Lung (tissue), 11 donors: ENCODE measurements at regions not wholly inside any gene's neighbourhood (a gene's known extent, or its start where the extent isn't known, plus 50 kb on each side); places are given as distances from the start of the nearest gene placed in this dataset.

ENCODE experiments used
- ATAC-seq: fragments of 200-7000 bp; cut with Tn5 transposase; one replicate; pipeline ENCODE4 v1.9.1; 2020; ENCODE audit warnings: moderate number of reproducible peaks; ENCODE audit not compliant: insufficient read depth, low FRiP score
- DNase-seq, 3 donors: peaks; one replicate each; pipeline ENCODE4 v3.0.0-alpha.2; 2013 to 2017
- H3K27ac ChIP-seq, 2 donors: one replicate each; pipeline ENCODE4 v1.5.1; 2013; ENCODE audit warnings: mild to moderate bottlenecking in 2 of 2, moderate library complexity in 2 of 2, control low read depth in 1 of 2, inconsistent platforms in 1 of 2, low read depth in 1 of 2, low read length in 1 of 2
- H3K27me3 ChIP-seq, 3 donors: one replicate each; pipeline ENCODE4 v1.5.1; 2013; ENCODE audit warnings: low read length in 2 of 3; ENCODE audit not compliant: control insufficient read depth in 3 of 3, insufficient read depth in 3 of 3
- H3K36me3 ChIP-seq, 4 donors: one replicate each; pipeline ENCODE4 v1.5.1; 2013; ENCODE audit warnings: low read length in 4 of 4, mild to moderate bottlenecking in 1 of 4, moderate library complexity in 1 of 4; ENCODE audit not compliant: control insufficient read depth in 4 of 4, insufficient read depth in 4 of 4
- H3K4me1 ChIP-seq, 5 donors: one replicate each; pipeline ENCODE4 v1.5.1; 2013; ENCODE audit warnings: low read length in 5 of 5, mild to moderate bottlenecking in 2 of 5, moderate library complexity in 1 of 5; ENCODE audit not compliant: control insufficient read depth in 5 of 5, insufficient read depth in 5 of 5
- H3K4me3 ChIP-seq: one replicate; pipeline ENCODE4 v1.5.1; 2013; ENCODE audit warnings: mild to moderate bottlenecking, control low read depth, moderate library complexity
- H3K9ac ChIP-seq, 2 donors: one replicate each; pipeline ENCODE4 v1.5.1; 2013; ENCODE audit warnings: low read length in 2 of 2, control low read depth in 1 of 2; ENCODE audit not compliant: insufficient read depth in 1 of 2
- H3K9me3 ChIP-seq, 4 donors: one replicate each; pipeline ENCODE4 v1.5.1; 2013; ENCODE audit warnings: low read length in 3 of 4, mild to moderate bottlenecking in 1 of 4, moderate library complexity in 1 of 4; ENCODE audit not compliant: control insufficient read depth in 4 of 4, insufficient read depth in 3 of 4
- WGBS, 2 donors: extraction: QIAGEN DNeasy Blood & Tissue Kit; methylation state at CpG; one replicate each; pipeline ENCODE4 v1.1.7; 2013; 5-methylcytosine and 5-hydroxymethylcytosine counted together
- TF ChIP-seq, protein P1 (sequence below): IDR thresholded peaks from 2 replicates; pipeline ENCODE4 v1.5.1; 2012; ENCODE audit warnings: mild to moderate bottlenecking; ENCODE audit errors: control extremely low read depth, extremely low read depth
- donor health status: control.
- donor health status: control.
- donor health status: Bipolar disorder and iron deficiency.
- donor health status: healthy.
- donor health status: DM: yes; HTN: yes; CAD: no.

DNA sequence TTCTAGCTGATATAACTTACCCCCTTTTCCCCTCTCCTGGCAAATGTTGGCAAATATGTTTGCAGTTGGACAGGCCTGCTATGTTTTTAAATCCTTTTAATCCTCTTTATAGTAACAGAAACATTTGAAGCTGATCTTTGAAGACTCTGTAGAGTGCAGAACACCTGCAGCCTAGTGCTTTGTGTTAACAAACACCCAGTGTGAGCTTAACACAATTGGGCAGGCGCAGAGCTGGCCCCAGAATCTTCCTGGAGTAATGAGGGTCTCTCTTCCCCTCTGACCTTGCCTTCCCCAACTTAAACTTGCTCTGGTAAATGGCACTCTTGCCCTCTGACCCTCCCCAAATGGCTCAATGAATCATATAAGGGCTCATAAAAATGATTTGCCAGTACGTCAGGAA lies 247.9 kb upstream of the LYPLAL1 start:
- no peaks in the 10 kb centered on the region for H3K9me3 ChIP-seq
- WGBS, 2 donors = 90 to 95% methylated on average over 2 of the region's 2 CpGs
- H3K27ac ChIP-seq = no peak overlapping the region
- H3K4me1 ChIP-seq = peaks cover 0 to 5% (median 0%) of the 10 kb centered on the region in 5 donors
- no peak overlapping the region for H3K9ac ChIP-seq
- ATAC-seq = no peak
- TF ChIP-seq, protein P1, sequence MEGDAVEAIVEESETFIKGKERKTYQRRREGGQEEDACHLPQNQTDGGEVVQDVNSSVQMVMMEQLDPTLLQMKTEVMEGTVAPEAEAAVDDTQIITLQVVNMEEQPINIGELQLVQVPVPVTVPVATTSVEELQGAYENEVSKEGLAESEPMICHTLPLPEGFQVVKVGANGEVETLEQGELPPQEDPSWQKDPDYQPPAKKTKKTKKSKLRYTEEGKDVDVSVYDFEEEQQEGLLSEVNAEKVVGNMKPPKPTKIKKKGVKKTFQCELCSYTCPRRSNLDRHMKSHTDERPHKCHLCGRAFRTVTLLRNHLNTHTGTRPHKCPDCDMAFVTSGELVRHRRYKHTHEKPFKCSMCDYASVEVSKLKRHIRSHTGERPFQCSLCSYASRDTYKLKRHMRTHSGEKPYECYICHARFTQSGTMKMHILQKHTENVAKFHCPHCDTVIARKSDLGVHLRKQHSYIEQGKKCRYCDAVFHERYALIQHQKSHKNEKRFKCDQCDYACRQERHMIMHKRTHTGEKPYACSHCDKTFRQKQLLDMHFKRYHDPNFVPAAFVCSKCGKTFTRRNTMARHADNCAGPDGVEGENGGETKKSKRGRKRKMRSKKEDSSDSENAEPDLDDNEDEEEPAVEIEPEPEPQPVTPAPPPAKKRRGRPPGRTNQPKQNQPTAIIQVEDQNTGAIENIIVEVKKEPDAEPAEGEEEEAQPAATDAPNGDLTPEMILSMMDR = no peak
- no peak overlapping the region for H3K4me3 ChIP-seq
- H3K27me3 ChIP-seq = no peaks in the 10 kb centered on the region
- no peak for DNase-seq
- H3K36me3 ChIP-seq = no peaks in the 10 kb centered on the region

DNA sequence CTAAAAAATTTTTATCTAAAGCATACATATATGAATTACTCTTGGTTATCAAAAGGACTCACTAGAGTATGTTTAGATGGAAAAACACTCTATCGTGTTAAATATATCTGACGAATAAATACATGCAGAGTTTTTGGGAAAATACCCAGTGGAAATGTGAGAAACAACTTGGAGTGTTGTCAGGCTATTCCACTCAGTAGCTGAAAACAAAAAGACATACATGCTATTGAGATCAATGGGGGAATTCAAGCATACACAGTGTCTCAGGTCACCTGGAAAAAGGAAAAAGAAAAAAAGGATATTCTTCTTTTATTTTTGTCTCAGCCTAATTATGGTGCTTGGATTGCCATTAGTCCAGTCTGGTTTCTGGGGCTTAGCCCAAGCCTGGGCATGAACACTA lies 247.0 kb upstream of the LYPLAL1 start:
- DNase-seq = no peak
- H3K4me3 ChIP-seq = no peak overlapping the region
- no peaks in the 10 kb centered on the region for H3K9me3 ChIP-seq
- no peak for ATAC-seq
- H3K9ac ChIP-seq = no peak overlapping the region
- no peaks in the 10 kb centered on the region for H3K36me3 ChIP-seq
- TF ChIP-seq, protein P1 = no peak
- no peak overlapping the region for H3K27ac ChIP-seq
- H3K4me1 ChIP-seq = peaks cover 0 to 6% (median 0%) of the 10 kb centered on the region in 5 donors
- no peaks in the 10 kb centered on the region for H3K27me3 ChIP-seq
- WGBS, 2 donors = 57 to 90% methylated on average over 2 of the region's 2 CpGs

DNA sequence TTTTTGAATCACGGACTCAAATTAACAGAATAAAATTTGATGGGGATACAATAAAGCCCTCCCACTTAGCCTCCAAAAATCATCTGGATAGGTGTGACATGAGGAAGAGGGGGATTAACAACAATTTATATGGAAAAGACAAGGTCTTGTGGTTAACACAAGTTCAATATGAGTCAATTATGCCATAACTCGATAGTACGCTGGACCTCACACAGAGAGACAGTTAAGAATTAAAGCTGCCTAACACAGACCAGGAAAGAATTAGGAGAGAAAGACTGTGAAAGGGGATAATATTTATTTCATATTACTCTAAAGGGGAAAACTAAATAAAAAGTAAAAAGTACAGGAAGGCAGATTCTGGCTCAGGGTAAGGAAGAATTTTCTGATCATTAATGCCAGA lies 243.7 kb upstream of the LYPLAL1 start:
- peaks cover 0 to 6% (median 0%) of the 10 kb centered on the region in 5 donors for H3K4me1 ChIP-seq
- ATAC-seq = no peak
- H3K4me3 ChIP-seq = no peak overlapping the region
- no peak overlapping the region for H3K9ac ChIP-seq
- TF ChIP-seq, protein P1 = no peak
- H3K36me3 ChIP-seq = no peaks in the 10 kb centered on the region
- no peaks in the 10 kb centered on the region for H3K27me3 ChIP-seq
- no peak overlapping the region for H3K27ac ChIP-seq
- no peak for DNase-seq
- no peaks in the 10 kb centered on the region for H3K9me3 ChIP-seq
- 91 to 96% methylated on average over 3 of the region's 3 CpGs for WGBS, 2 donors

DNA sequence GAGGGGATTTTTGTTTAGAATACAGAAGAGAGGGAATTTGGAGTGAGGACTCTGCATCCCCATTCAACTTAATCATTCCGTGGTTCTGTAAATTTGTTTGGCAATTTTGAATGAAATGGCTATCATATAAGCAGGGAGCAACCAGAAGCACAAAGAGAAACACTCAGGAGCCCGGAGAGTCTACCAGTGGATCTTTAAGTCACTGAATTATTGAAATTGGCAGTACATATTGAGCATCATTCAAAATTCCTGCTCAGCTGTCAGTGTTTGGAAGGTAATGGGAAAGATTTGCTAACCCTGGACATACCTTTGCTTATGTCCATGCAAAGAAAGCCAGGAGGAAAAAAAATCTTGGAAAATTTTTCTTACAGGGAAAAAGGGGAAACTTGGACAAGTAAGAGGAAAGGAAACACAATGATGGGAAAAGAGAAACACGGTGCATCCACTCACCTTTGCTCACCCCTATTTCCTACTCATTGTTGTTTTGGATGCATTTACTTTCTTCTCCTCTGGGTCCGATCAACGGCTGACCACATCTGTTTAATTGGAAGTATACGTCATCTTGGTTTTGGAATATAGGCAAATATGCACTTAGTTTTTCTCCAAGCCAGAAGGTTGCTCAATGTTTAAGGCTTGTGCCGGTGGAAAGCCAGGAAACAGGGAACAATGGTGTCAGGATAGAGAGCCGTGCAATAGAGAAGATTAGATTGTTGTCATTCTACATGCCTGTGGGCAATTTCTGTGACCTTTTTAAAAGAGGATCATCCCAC lies 243.0 kb upstream of the LYPLAL1 start:
- Histone ChIP-seq H3K4me3 (no peak overlapping the region), H3K27ac (no peak overlapping the region), H3K9me3 (peaks cover 0 to under 1% (median 0%) of the 10 kb centered on the region in 4 donors), H3K9ac (no peak overlapping the region), H3K36me3 (no peaks in the 10 kb centered on the region), H3K4me1 (peaks cover 0 to 6% (median 0%) of the 10 kb centered on the region in 5 donors), H3K27me3 (no peaks in the 10 kb centered on the region)
- DNase-seq = peak in 2 of 3 donors; percentile 14 to 21
- 34 to 42% methylated on average over 8 of the region's 8 CpGs for WGBS, 2 donors
- TF ChIP-seq, protein P1 = no peak
- ATAC-seq = no peak
